Skeletal muscle tissue (tissue), 3 donors: ENCODE measurements at regions not wholly inside any gene's neighbourhood (a gene's known extent, or its start where the extent isn't known, plus 50 kb on each side); places are given as distances from the start of the nearest gene placed in this dataset.

Experiments used
- H3K27ac ChIP-seq: one replicate; pipeline ENCODE4 v1.7.0; 2013; ENCODE audit warnings: mild to moderate bottlenecking, low read depth, low read length, inconsistent platforms
- H3K27me3 ChIP-seq, 3 donors: one replicate each; pipeline ENCODE4 v1.7.0; 2013; ENCODE audit warnings: low read length in 3 of 3; ENCODE audit not compliant: control insufficient read depth in 3 of 3, insufficient read depth in 3 of 3
- H3K36me3 ChIP-seq, 3 donors: one replicate each; pipeline ENCODE4 v1.7.0; 2013; ENCODE audit warnings: low read length in 3 of 3; ENCODE audit not compliant: control insufficient read depth in 3 of 3, insufficient read depth in 3 of 3
- H3K4me1 ChIP-seq, 3 donors: one replicate each; pipeline ENCODE4 v1.7.0; 2013; ENCODE audit warnings: low read length in 3 of 3, mild to moderate bottlenecking in 3 of 3; ENCODE audit not compliant: control insufficient read depth in 3 of 3, insufficient read depth in 3 of 3
- H3K4me3 ChIP-seq, 3 donors: one replicate each; pipeline ENCODE4 v1.7.0; 2013; ENCODE audit warnings: low read length in 3 of 3
- H3K9ac ChIP-seq, 3 donors: one replicate each; pipeline ENCODE4 v1.7.0; 2013; ENCODE audit warnings: low read length in 3 of 3, mild to moderate bottlenecking in 3 of 3, moderate library complexity in 2 of 3, low read depth in 1 of 3
- H3K9me3 ChIP-seq, 3 donors: one replicate each; pipeline ENCODE4 v1.7.0; 2013; ENCODE audit warnings: low read length in 3 of 3; ENCODE audit not compliant: control insufficient read depth in 3 of 3
- donor health status: Osteomylitis.

- Histone ChIP-seq H3K27ac (no peak overlapping the region), H3K4me1 (peaks cover 48 to 55% (median 49%) of the 10 kb centered on the region in 3 donors)
Measured at GRCh38 chr14:76958020-76958979, 70.2 kb downstream of the IRF2BPL start.

GRCh38 chr14:76957224-76957891 lies 71.2 kb downstream of the IRF2BPL start:
- no peaks in the 10 kb centered on the region for H3K27me3 ChIP-seq
- peak overlapping the region; percentile 95 for H3K27ac ChIP-seq
- peaks cover 49 to 55% (median 50%) of the 10 kb centered on the region in 3 donors for H3K4me1 ChIP-seq
- no peaks in the 10 kb centered on the region for H3K9me3 ChIP-seq
- H3K36me3 ChIP-seq, result no peaks in the 10 kb centered on the region
- no peak overlapping the region for H3K4me3 ChIP-seq
- peak overlapping the region in 2 of 3 donors; percentile 1 to 88 for H3K9ac ChIP-seq

More at GRCh38 chr14:76958020-76958979, 70.2 kb downstream of the IRF2BPL start:
- Histone ChIP-seq H3K36me3 (no peaks in the 10 kb centered on the region), H3K9me3 (no peaks in the 10 kb centered on the region), H3K9ac (no peak overlapping the region), H3K4me3 (no peak overlapping the region), H3K27me3 (no peaks in the 10 kb centered on the region)

GRCh38 chr14:76956316-76957090 lies 72.0 kb downstream of the IRF2BPL start:
- Histone ChIP-seq H3K4me1 (peaks cover 42 to 51% (median 46%) of the 10 kb centered on the region in 3 donors), H3K9ac (peak overlapping the region; percentile 69 to 88 (median 77)), H3K27me3 (no peaks in the 10 kb centered on the region), H3K27ac (peak overlapping the region; percentile 95), H3K36me3 (no peaks in the 10 kb centered on the region), H3K9me3 (no peaks in the 10 kb centered on the region), H3K4me3 (peak overlapping the region; percentile 50 to 75 (median 60))

- H3K36me3 ChIP-seq, result no peaks in the 10 kb centered on the region
- peaks cover 46 to 50% (median 46%) of the 10 kb centered on the region in 3 donors for H3K4me1 ChIP-seq
- H3K27me3 ChIP-seq, result no peaks in the 10 kb centered on the region
- H3K9me3 ChIP-seq, result no peaks in the 10 kb centered on the region
- peak overlapping the region; percentile 50 to 75 (median 54) for H3K4me3 ChIP-seq
- H3K27ac ChIP-seq, result peak overlapping the region; percentile 95
- peak overlapping the region; percentile 69 to 88 (median 77) for H3K9ac ChIP-seq
Measured at GRCh38 chr14:76955575-76956315, 72.8 kb downstream of the IRF2BPL start.

- Histone ChIP-seq H3K27ac (peak overlapping the region; percentile 95), H3K9ac (peak overlapping the region; percentile 47 to 88 (median 69)), H3K27me3 (no peaks in the 10 kb centered on the region), H3K4me1 (peaks cover 55 to 62% (median 56%) of the 10 kb centered on the region in 3 donors), H3K36me3 (no peaks in the 10 kb centered on the region), H3K9me3 (no peaks in the 10 kb centered on the region), H3K4me3 (no peak overlapping the region)
Measured at GRCh38 chr14:76954394-76955190, 73.9 kb downstream of the IRF2BPL start.

GRCh38 chr14:76953311-76953945 lies 75.1 kb downstream of the IRF2BPL start:
- peaks cover 58 to 65% (median 58%) of the 10 kb centered on the region in 3 donors for H3K4me1 ChIP-seq
- no peaks in the 10 kb centered on the region for H3K36me3 ChIP-seq
- peak overlapping the region; percentile 38 to 67 (median 65) for H3K4me3 ChIP-seq
- peak overlapping the region; percentile 72 to 87 (median 79) for H3K9ac ChIP-seq
- no peaks in the 10 kb centered on the region for H3K9me3 ChIP-seq
- no peaks in the 10 kb centered on the region for H3K27me3 ChIP-seq
- H3K27ac ChIP-seq, result peak overlapping the region; percentile 94

- H3K9ac ChIP-seq, result no peak overlapping the region
- no peaks in the 10 kb centered on the region for H3K27me3 ChIP-seq
- H3K36me3 ChIP-seq, result no peaks in the 10 kb centered on the region
- H3K27ac ChIP-seq, result peak overlapping the region; percentile 45
- no peak overlapping the region for H3K4me3 ChIP-seq
- H3K4me1 ChIP-seq, result peaks cover 63 to 69% (median 66%) of the 10 kb centered on the region in 3 donors
- no peaks in the 10 kb centered on the region for H3K9me3 ChIP-seq
Measured at GRCh38 chr14:76951166-76951565, 77.3 kb downstream of the IRF2BPL start.
